Caco-2 (cell line): ENCODE measurements at regions not wholly inside any gene's neighbourhood (a gene's known extent, or its start where the extent isn't known, plus 50 kb on each side); places are given as distances from the start of the nearest gene placed in this dataset.

Source experiments
- BruUV-seq: library from RNA; stranded (reverse); fragments of 400-500 nt; replicated peaks from 2 replicates; lab custom pipeline; 2021; lab: Mats Ljungman, UMichigan
- CTCF ChIA-PET: fragments of 300-600 bp; sonication (Branson Sonifier 250); formaldehyde crosslinking; loops from one replicate; lab custom pipeline; 2022; ENCODE audit warnings: antibody characterized with exemption; lab: Charles Lee
- POLR2A ChIA-PET: fragments of 300-600 bp; sonication (Branson Sonifier 250); formaldehyde crosslinking; loops from one replicate; lab custom pipeline; 2022; ENCODE audit warnings: antibody characterized with exemption; lab: Charles Lee
- DNase-seq, 2 experiments: peaks; one replicate each; pipeline versions ENCODE4 v3.0.0 to v3.0.0-alpha.2; 2020 to 2022
- H3K27me3 ChIP-seq: replicated peaks from 2 replicates; pipeline ENCODE4 v1.6.0; 2011; ENCODE audit warnings: low read length; ENCODE audit not compliant: control insufficient read depth, insufficient read depth
- H3K36me3 ChIP-seq: 2 replicates; pipeline ENCODE4 v1.5.1; 2011; ENCODE audit warnings: low read length; ENCODE audit not compliant: control insufficient read depth, insufficient read depth
- H3K4me1 ChIP-seq: fragments of 250-450 bp; sonication (Bioruptor Pico); 2 replicates; pipeline ENCODE4 v1.5.1; 2020; ENCODE audit warnings: mild to moderate bottlenecking
- H3K4me3 ChIP-seq: 2 replicates; pipeline ENCODE4 v1.5.1; 2011; ENCODE audit warnings: low read depth, mild to moderate bottlenecking, control low read depth, low read length
- H3K9me3 ChIP-seq: fragments of 250-450 bp; sonication (Bioruptor Pico); 2 replicates; pipeline ENCODE4 v1.5.1; 2020; ENCODE audit warnings: mild to moderate bottlenecking, moderate library complexity
- H3K27ac Mint-ChIP-seq: one replicate; pipeline ENCODE4 v1.8.0; 2022; ENCODE audit warnings: mixed read lengths; ENCODE audit not compliant: unreplicated experiment
- H3K27me3 Mint-ChIP-seq: one replicate; pipeline ENCODE4 v1.8.0; 2022; ENCODE audit warnings: mixed read lengths; ENCODE audit not compliant: insufficient read depth, unreplicated experiment
- H3K36me3 Mint-ChIP-seq: one replicate; pipeline ENCODE4 v1.8.0; 2022; ENCODE audit warnings: mild to moderate bottlenecking, mixed read lengths; ENCODE audit not compliant: insufficient read depth, unreplicated experiment
- H3K4me1 Mint-ChIP-seq: one replicate; pipeline ENCODE4 v1.8.0; 2022; ENCODE audit warnings: low read depth, mixed read lengths; ENCODE audit not compliant: unreplicated experiment
- H3K4me3 Mint-ChIP-seq: one replicate; pipeline ENCODE4 v1.8.0; 2022; ENCODE audit warnings: mild to moderate bottlenecking, moderate library complexity, mixed read lengths; ENCODE audit not compliant: unreplicated experiment
- H3K9me3 Mint-ChIP-seq: one replicate; pipeline ENCODE4 v1.8.0; 2022; ENCODE audit warnings: mixed read lengths; ENCODE audit not compliant: unreplicated experiment
- intact Hi-C: fragments of 100-400 bp; cut with micrococcal nuclease; formaldehyde crosslinking; loops from one replicate; pipeline ENCODE4 v1.10.0; 2022; ENCODE audit not compliant: unreplicated experiment
- TF ChIP-seq, protein P1 (sequence below), 2 experiments: fragments of 200-600 bp in 1 of 2; IDR thresholded peaks; 1 replicate in 1 of 2; 2 replicates in 1 of 2; pipeline versions ENCODE4 v1.5.1 to v1.8.0; 2011 to 2022; ENCODE audit warnings: antibody characterized with exemption in 1 of 2, control low read depth in 1 of 2, inconsistent platforms in 1 of 2, low read depth in 1 of 2, low read length in 1 of 2, mild to moderate bottlenecking in 1 of 2, moderate library complexity in 1 of 2; ENCODE audit not compliant: insufficient read depth in 1 of 2, severe bottlenecking in 1 of 2, unreplicated experiment in 1 of 2

- BruUV-seq: no TSS peak
- H3K4me1 Mint-ChIP-seq: peaks cover 7% of the 10 kb centered on the region
- POLR2A ChIA-PET: no interaction called here
- intact Hi-C loops: no loop called here
- no peak overlapping the region for H3K4me3 ChIP-seq
- H3K36me3 Mint-ChIP-seq: no peaks in the 10 kb centered on the region
- no peak overlapping the region for H3K27ac Mint-ChIP-seq
- peaks cover 11% of the 10 kb centered on the region for H3K27me3 Mint-ChIP-seq
- H3K9me3 ChIP-seq: no peaks in the 10 kb centered on the region
- peaks cover 12% of the 10 kb centered on the region; the same call in 1 of the 2 replicates for H3K4me1 ChIP-seq
- DNase-seq: no peak
- TF ChIP-seq, protein P1, sequence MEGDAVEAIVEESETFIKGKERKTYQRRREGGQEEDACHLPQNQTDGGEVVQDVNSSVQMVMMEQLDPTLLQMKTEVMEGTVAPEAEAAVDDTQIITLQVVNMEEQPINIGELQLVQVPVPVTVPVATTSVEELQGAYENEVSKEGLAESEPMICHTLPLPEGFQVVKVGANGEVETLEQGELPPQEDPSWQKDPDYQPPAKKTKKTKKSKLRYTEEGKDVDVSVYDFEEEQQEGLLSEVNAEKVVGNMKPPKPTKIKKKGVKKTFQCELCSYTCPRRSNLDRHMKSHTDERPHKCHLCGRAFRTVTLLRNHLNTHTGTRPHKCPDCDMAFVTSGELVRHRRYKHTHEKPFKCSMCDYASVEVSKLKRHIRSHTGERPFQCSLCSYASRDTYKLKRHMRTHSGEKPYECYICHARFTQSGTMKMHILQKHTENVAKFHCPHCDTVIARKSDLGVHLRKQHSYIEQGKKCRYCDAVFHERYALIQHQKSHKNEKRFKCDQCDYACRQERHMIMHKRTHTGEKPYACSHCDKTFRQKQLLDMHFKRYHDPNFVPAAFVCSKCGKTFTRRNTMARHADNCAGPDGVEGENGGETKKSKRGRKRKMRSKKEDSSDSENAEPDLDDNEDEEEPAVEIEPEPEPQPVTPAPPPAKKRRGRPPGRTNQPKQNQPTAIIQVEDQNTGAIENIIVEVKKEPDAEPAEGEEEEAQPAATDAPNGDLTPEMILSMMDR (IDR thresholded peaks at IDR 0.05; ENCODE audit: insufficient read depth in 1 of 2, low read depth in 1 of 2, low read length in 1 of 2, severe bottlenecking in 1 of 2, unreplicated experiment in 1 of 2): peak in 1 of 2 experiments; percentile 19
- CTCF ChIA-PET: interaction anchor here (0.6 kb wide), 2 partner anchors 28 to 108 kb away, joined by 4 to 12 read pairs; no protein-coding TSS in a partner anchor
- H3K9me3 Mint-ChIP-seq: no peaks in the 10 kb centered on the region
- H3K4me3 Mint-ChIP-seq: no peak overlapping the region
- H3K27me3 ChIP-seq: peaks cover 2% of the 10 kb centered on the region
- no peaks in the 10 kb centered on the region for H3K36me3 ChIP-seq
Observed at GRCh38 chr20:62553136-62553837, 77.5 kb upstream of the GATA5 start.

GRCh38 chr20:62553838-62554161 lies 78.0 kb upstream of the GATA5 start:
- no peak overlapping the region for H3K4me3 Mint-ChIP-seq
- Histone ChIP-seq H3K36me3 (no peaks in the 10 kb centered on the region), H3K4me3 (no peak overlapping the region), H3K4me1 (peaks cover 16% of the 10 kb centered on the region; the same call in 1 of the 2 replicates), H3K9me3 (no peaks in the 10 kb centered on the region), H3K27me3 (peaks cover 2% of the 10 kb centered on the region)
- ChIA-PET POLR2A (no interaction called here), CTCF (no interaction called here)
- no peak for DNase-seq
- TF ChIP-seq, protein P1 (IDR thresholded peaks at IDR 0.05; ENCODE audit: insufficient read depth in 1 of 2, low read depth in 1 of 2, low read length in 1 of 2, severe bottlenecking in 1 of 2, unreplicated experiment in 1 of 2): no peak
- no peaks in the 10 kb centered on the region for H3K36me3 Mint-ChIP-seq
- H3K27ac Mint-ChIP-seq: no peak overlapping the region
- peaks cover 11% of the 10 kb centered on the region for H3K27me3 Mint-ChIP-seq
- intact Hi-C loops: no loop called here
- BruUV-seq: no TSS peak
- peaks cover 7% of the 10 kb centered on the region for H3K4me1 Mint-ChIP-seq
- H3K9me3 Mint-ChIP-seq: no peaks in the 10 kb centered on the region

DNA sequence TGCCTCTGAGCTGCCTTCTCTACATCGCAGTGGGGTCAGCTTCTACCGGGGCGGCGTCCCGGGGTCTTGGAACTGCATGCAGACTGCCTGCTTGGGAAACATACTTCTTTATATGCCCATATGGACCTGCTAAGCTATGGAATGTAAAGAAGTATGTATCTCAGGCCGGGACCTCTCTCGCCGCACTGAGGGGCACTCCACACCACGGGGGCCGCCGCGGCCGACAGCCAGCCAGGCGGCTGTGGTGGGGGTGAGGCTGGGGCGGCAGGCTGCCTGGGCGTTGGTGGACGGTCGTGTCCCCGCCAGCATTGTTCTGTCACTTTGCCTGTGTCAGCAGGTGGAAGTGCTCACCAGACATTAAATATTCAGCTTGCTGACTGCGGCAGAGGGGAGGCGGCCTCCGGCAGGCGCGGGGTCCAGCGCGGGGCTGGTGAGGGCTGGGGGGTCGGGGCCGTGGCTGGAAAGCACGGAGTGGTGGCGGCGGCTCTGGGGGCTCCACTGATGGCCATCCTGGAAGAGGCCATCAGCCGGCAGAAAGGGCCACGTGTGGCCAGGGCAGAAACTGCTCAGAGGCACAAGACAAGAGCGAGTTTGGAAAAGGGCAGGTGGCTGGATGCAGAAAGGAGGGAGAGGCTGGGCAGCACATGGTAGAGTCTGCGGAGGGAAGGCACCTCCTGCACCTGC lies 78.6 kb upstream of the GATA5 start:
- Mint-ChIP-seq H3K36me3 (no peaks in the 10 kb centered on the region), H3K4me3 (no peak overlapping the region), H3K4me1 (peaks cover 7% of the 10 kb centered on the region), H3K27ac (no peak overlapping the region), H3K9me3 (no peaks in the 10 kb centered on the region), H3K27me3 (peaks cover 11% of the 10 kb centered on the region)
- Histone ChIP-seq H3K36me3 (no peaks in the 10 kb centered on the region), H3K4me1 (peaks cover 21% of the 10 kb centered on the region; the same call in 1 of the 2 replicates), H3K4me3 (no peak overlapping the region), H3K9me3 (no peaks in the 10 kb centered on the region), H3K27me3 (peaks cover 2% of the 10 kb centered on the region)
- CTCF ChIA-PET: interaction anchor here (0.5 kb wide), 1 partner anchor 127 kb away, joined by 3 read pairs; the partner anchor contains the start of gene RBBP8NL
- no peak for DNase-seq
- POLR2A ChIA-PET: no interaction called here
- TF ChIP-seq, protein P1 (IDR thresholded peaks at IDR 0.05; ENCODE audit: insufficient read depth in 1 of 2, low read depth in 1 of 2, low read length in 1 of 2, severe bottlenecking in 1 of 2, unreplicated experiment in 1 of 2): no peak
- intact Hi-C loops: no loop called here
- BruUV-seq: no TSS peak
